ENCODE measurements at regions not wholly inside any gene's neighbourhood (a gene's known extent, or its start where the extent isn't known, plus 50 kb on each side); places are given as distances from the start of the nearest gene placed in this dataset.

DNA sequence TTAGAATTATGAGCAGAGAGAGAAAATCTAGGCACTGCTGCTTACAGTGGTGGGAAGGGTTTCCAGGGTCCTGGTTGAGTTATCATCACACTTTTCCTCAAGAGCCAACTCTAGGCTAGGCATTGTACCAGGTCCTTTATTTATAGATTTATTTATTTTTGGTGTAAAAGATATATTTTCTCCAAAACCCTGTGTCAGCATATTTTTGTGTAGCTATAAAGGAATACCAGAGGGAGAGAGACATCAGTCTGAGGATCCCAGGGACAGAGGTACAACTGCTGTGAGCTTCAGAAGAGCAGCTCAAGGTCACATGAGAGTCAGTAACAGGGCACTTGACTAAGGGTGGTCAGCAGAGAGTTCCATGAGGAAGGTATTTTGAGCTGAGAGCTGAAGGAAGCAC is 159.7 kb downstream of the SLC35B3 start:
- no peak for DNase-seq

GRCh38 chr6:8274226-8274625 is 161.1 kb downstream of the SLC35B3 start:
- DNase-seq: no peak

GRCh38 chr6:8269872-8270454 is 165.4 kb downstream of the SLC35B3 start:
- DNase-seq: no peak

DNA sequence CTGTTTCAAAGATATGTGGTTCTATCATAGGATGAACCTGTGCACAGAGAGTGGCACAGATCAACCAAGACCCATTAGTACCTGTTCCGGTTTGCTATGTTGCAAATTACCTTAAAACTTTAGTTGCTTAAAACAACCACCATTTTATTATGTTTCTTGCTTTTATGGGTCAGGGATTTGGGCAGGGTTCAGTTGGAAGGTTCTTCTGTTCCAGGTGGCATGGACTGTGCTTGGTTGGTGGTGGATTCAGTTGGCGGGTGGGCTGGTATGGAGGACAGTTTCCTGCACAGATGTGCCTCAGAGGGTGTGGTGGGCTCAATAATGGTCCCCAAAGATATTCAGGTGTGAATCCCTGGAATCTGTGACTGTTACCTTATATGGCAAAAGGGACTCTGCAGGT is 166.3 kb downstream of the SLC35B3 start:
- no peak for DNase-seq

DNA sequence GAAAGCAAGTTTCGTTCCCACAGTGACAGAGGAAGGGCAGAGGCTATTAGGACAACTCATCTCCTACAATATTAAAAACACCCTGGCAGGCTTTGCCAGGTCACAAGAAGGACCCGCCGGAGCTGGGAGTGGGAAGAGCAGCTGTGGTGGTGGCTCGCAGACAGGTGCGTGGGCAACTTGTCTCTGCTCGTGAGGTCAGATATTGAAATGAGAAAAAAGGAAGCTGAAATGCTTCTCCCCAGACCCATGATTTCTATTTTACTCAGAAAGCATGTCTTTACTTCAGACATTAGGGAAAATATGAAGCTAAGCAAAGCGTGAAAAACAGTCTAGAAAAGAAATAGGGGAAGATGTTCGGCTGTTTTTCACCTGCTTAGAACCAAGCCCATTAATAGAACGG is 166.3 kb upstream of the EEF1E1 start:
- DNase-seq: no peak

DNA sequence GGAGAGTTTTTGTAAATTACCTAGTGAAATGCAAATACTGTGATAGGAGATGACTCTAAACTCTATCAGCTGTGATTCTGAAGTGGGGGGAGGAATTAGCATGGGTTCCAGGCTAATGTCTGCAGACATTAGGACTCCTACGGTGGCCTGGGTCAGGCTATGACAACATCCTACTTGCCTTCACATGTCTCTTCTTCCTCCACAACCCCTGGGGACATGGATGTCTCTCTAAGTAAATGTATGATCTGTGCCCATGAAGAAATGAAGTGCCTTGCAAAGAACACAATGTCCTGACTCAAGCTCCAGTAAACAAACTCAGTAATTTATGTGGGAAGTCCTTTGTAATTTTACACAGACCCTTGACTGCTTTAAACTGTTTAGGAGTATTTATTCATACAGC is 165.8 kb upstream of the EEF1E1 start:
- DNase-seq: no peak

DNA sequence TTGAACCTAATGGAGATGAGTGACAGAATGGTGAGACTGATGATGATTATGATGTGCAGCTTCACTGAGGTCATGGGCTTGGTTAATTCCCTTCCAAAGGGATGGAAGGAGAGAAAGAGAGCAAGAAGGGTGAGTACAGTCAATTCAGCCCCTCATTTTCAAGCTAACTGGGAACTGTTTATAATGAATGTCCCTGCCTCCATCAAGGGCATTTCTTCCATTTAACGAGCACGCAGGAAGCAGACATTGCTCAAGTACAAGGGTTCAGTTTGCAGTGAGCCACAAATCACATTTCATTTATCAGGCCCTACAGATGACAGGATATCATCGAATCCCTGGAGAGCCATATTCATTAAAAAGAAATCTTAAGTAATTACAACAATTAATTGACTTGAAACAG is 158.3 kb upstream of the EEF1E1 start:
- no peak for DNase-seq

DNA sequence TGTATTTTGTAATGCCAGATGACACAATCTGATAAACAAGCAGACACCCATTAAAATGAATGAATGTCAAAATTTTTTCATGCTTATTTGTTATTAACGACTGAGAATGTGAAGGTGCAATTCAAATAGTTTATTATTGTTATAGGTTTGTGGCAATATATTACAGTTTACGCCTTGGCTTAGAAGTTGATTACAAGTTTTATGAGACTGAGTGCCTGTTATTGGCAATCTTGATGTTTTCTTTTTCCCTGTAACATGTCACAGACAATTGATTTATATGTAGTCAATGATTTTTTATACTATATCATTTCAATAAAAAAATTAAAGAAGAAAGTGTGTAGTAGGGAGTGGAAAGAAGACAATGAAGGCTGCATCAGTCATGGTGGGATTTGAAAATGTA is 144.1 kb upstream of the EEF1E1 start:
- no peak for DNase-seq

DNA sequence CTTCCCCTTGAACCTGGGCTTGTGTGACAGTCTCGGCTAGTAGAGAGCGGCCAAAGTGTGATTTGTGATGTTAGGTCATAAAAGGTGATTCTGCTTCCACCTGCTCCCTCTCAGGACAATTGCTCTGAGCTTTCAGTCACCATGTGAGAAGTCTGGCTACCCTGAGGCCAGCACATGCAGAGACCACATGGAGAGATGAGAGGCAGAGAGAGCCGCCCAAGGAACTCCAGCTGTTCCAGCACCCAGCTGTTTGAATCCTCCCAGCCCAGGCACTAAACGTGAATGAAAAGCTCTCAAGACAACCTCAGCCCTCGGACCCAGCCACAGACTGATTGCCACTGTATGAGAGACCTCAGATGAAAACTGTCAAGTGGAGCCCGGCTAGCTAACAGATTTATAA is 143.4 kb upstream of the EEF1E1 start:
- no peak for DNase-seq

GRCh38 chr6:8243475-8243874 is 141.1 kb upstream of the EEF1E1 start:
- DNase-seq: peak; percentile 68

GRCh38 chr6:8242885-8243284 is 140.5 kb upstream of the EEF1E1 start:
- DNase-seq: no peak

- DNase-seq: no peak
These were observed 138.0 kb upstream of the EEF1E1 start for GRCh38 chr6:8240301-8240700.

GRCh38 chr6:8238773-8239683 is 136.7 kb upstream of the EEF1E1 start:
- no peak for DNase-seq

GRCh38 chr6:8237668-8238067 is 135.3 kb upstream of the EEF1E1 start:
- DNase-seq: no peak

GRCh38 chr6:8236956-8237355 is 134.6 kb upstream of the EEF1E1 start:
- no peak for DNase-seq

- peak; percentile 89 for DNase-seq
These were observed 132.0 kb upstream of the EEF1E1 start for GRCh38 chr6:8234321-8234720.

DNA sequence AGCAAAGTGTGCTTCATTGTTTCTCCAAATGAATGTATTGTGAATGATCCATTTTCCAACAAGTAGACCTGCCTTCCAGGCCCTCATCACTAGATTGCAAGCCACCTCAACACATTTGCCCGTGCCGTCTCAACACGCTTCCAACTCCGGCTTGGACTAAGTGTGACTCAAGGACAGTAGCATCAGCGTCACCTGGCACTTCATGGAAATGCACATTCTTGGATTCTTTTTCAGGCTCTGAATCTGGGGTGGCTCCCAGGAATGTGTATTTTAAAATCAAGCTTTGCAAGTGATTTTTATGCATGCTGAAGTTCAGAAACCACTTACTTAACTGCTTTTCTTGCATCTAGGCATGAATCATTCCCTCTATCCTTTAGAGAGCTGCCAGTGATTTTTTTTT is 129.6 kb upstream of the EEF1E1 start:
- no peak for DNase-seq

GRCh38 chr6:8229915-8230756 is 127.8 kb upstream of the EEF1E1 start:
- peak; percentile 96 for DNase-seq

- no peak for DNase-seq
These were observed 122.8 kb upstream of the EEF1E1 start for GRCh38 chr6:8225113-8225512.

DNA sequence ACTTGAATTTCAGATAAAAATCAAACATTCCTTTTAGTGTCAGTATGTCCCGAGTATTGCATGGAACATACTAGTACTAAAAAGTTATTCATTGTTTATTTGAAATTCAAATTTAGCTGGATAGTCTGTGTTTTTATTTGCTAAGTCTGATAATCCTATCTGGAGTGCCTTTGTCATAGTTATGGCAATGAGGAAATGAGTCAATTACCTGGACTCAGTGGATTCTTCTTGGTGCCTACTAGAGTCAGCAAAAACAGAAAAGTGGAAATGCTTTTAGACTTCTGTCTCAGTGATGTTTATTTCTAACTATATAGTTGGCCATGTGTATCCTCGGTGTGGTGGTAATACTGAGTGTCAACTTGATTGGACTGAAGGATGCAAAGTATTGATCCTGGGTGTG is 121.3 kb upstream of the EEF1E1 start:
- no peak for DNase-seq

GRCh38 chr6:8219352-8219943 is 117.1 kb upstream of the EEF1E1 start:
- DNase-seq: no peak

DNA sequence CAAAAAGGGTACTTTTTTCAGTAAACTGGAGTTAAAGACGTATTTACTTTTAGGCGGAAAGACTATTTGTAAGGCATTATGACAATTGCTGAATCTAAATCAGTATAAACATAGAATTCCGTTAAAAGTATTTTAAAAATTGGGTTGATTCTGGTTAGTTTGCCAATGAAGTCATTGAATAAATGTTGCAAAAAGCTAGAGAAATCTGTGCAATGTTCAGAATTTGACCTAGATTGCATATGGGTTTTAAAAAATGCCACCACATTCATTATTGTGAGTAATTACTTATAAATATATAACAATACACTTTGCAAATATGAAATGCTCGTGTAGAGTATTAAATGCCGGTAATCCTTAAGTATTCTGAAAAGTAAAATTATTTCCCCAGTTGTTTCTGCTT is 116.5 kb upstream of the EEF1E1 start:
- DNase-seq: no peak

- peak; percentile 57 for DNase-seq
These were observed 113.3 kb upstream of the EEF1E1 start for GRCh38 chr6:8215631-8216030.
